ENCODE measurements at regions not wholly inside any gene's neighbourhood (a gene's known extent, or its start where the extent isn't known, plus 50 kb on each side); places are given as distances from the start of the nearest gene placed in this dataset.
"Not testable (repeated sequence)": the region's sequence is repeated elsewhere in the genome, so short reads cannot be mapped to it uniquely, and the experiment has no call there.

DNA sequence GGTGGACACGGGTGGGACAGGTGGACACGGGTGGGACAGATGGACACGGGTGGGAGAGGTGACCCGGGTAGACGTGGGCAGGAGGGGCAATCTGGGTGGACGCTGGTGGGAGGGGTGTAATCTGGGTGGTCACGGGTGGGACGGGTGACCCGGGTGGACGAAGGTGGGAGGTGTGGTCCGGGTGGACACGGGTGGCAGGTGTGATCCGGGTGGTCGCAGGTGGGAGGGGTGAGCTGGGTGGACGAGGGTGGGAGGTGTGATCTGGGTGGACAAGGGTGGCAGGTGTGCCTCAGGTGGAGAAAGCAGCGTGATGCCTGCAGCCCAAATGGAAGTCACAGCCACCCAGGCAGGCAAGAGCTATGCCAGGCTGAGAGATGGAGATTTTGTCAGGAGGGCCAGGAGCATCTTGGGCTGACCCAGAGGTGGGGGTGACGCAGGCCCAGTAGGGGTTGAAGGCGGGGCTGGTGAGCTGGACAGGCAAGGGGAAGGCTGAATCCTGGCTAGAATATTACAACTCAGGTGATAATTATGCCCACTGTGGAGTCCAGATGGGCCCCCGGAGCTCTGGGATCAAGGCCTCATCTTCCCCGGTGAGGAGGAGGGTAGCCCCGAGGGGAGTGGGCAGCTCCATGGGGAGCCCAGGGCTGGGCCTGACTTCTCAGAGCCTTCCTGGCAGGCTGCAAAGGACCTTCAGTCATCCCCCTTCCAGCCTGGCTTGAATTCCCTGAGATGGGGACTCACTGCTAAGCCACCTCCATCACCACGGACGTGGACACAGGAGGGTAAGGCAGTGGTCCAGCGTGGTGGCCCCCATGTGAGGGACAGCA is 100.0 kb downstream of the ADRA2C start:
- DNase-seq (ENCODE audit: low read depth in 2 of 3, low spot score in 2 of 3), result no peak

DNA sequence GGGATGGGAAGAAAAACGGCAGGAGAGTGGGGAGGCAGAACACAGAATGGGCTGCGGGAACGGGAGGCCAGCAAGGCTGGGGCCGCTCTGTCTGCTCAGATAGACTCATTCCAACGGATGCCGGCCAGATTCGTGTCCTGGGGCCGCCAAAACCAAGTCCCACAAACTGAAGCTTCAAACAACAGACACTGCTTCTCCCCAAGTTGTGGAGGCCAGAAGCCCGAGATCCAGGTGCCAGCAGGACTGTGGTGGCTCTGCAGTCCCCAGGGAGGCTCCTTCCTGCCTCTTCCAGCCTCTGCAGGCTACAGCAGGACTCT is 100.6 kb downstream of the ADRA2C start:
- no peak for DNase-seq (ENCODE audit: low read depth in 2 of 3, low spot score in 2 of 3)

- no peak for DNase-seq (ENCODE audit: low read depth in 2 of 3, low spot score in 2 of 3)
These were observed 101.4 kb downstream of the ADRA2C start for GRCh38 chr4:3867403-3868100.

DNA sequence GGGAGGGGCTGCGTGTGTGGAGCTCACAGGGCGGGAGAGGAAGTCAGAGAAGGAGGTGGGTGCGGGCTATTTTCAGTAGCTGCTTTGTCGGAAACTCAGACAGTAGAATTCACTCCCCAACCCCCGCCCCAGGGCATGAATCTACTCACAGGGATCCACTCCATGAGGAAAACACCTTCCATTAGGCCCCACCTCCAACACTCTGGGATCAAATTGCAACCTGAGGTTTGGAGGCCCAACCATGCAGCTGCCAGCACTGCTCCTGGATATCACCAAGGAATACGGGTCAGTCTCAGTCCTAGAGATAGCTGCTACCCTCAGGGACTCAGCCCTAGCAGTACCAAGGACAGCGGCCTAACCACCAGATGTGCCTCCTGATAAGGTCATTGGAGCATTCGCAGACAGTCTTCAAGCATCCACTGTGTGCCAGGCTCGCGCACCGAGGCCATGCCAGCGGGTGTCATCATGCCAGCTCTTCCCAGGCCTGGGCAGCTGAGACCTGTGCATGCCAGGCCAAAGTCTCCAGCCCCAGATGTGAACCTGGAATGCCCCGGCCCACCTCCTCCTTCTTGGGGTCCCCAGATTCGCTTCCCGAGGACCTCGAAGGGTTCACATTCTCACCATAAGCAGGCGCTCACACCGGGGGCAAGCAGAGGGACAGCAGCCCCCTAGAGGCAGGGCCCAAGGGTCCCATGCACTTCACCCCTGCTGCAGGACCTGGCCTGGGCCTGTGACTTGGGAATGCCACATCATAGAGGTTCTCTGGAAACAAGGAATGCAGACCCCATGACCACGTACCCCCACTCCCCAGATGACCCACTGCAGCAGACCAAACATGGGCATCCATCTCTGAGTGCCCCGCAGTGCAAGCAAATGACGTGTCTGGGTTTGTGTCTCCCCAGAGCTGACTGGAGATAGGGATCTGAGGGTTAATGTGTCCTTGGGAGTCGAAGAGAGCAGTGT is 102.3 kb downstream of the ADRA2C start:
- no peak for DNase-seq (ENCODE audit: low read depth in 2 of 3, low spot score in 2 of 3)

DNA sequence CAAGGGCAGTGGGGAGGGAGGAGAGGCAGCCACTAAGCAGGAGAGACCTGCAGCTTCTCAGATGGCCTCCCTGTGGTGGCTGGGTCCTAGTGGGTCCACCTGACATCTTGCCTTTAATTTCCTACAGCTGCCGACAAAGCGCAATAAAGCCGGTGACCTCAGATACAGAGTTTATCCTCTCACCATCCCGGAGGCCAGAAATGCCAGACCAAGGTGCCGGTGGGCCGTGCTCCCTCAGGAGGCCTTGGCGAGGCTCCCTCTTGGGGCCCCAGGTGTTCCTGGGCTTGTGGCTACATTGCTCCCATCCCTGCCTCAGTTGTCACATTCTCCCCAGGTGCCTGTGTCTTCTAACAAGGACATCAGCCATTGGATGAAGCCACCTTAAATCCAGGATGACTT is 103.0 kb downstream of the ADRA2C start:
- no peak for DNase-seq (ENCODE audit: low read depth in 2 of 3, low spot score in 2 of 3)

- no peak for DNase-seq (ENCODE audit: low read depth in 2 of 3, low spot score in 2 of 3)
These were observed 103.7 kb downstream of the ADRA2C start for GRCh38 chr4:3869661-3870566.

DNA sequence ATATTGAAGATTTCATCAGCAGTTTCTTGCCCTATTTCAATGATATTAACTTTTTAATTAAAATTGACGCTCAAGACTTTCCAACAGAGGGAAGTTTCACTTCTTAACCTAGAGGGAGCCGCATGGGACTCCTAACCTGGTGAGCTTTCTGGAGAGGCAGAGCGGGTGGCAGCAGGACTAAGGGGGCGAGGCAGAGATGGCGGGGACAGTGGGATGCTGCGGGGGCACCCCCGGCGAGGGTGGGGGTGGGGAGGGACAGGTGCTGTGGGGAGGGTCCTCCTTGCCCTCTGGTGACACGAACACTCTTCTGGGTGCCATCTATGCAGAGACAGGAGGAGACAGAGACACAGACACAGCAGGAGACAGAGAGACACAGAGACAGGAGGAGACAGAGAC is 104.4 kb downstream of the ADRA2C start:
- no peak for DNase-seq (ENCODE audit: low read depth in 2 of 3, low spot score in 2 of 3)

DNA sequence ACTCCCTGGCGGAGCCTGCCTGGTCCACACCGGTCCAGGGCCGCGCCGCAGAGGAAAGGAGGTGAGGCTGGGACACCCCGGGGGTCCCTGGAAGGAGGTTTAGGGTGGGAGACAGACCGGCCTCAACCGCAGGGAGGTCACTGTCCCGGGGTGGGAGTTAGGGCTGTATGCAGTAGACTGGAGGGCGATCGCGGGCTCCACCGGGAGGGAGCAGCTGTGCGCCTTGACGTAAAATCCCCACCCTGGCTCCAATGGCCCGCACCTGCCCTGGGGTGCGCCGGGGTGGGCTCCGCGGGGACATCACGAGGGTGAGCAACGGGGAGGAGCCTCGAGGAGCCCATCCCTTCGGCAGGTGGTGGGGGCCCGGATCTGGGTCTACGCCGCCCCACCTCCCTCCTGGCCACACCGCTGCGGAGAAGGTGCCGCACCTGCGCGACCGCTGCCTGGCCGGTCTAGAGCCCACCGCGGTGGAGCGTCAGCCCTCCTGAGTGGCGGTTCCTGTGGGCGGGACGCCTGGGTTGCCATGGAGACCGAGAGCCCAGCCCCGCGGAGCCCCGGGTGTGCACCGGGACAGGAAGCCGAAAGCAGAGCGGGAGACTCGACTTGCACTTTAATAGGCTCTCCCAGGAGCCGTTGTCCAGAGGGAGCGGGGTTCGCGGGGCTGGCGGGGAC is 105.1 kb downstream of the ADRA2C start:
- no peak for DNase-seq (ENCODE audit: low read depth in 2 of 3, low spot score in 2 of 3)

- DNase-seq (ENCODE audit: low read depth in 2 of 3, low spot score in 2 of 3), result no peak
These were observed 106.0 kb downstream of the ADRA2C start for GRCh38 chr4:3871881-3872833.

GRCh38 chr4:3872834-3873313 is 106.7 kb downstream of the ADRA2C start:
- no peak for DNase-seq (ENCODE audit: low read depth in 2 of 3, low spot score in 2 of 3)

- DNase-seq (ENCODE audit: low read depth in 2 of 3, low spot score in 2 of 3), result no peak
These were observed 107.3 kb downstream of the ADRA2C start for GRCh38 chr4:3873408-3874027.

DNA sequence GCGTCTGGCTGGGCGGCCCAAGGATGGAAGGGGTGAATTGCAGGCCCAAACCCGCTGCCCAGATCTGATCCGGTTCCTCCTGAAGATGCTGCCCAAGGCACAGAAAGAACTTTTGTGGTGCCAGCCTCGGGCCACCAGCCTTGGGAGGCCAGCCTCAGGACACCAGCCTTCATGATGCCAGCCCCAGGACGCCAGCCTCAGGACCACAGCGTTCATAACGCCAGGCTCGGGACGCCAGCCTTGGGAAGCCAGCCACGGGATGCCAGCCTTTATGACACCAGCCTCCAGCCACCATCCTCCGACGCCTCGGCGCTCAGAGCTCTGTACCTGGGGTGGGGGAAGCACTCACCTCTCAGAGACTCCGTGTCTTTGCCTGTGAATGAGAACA is 107.8 kb downstream of the ADRA2C start:
- DNase-seq (ENCODE audit: low read depth in 2 of 3, low spot score in 2 of 3), result no peak

DNA sequence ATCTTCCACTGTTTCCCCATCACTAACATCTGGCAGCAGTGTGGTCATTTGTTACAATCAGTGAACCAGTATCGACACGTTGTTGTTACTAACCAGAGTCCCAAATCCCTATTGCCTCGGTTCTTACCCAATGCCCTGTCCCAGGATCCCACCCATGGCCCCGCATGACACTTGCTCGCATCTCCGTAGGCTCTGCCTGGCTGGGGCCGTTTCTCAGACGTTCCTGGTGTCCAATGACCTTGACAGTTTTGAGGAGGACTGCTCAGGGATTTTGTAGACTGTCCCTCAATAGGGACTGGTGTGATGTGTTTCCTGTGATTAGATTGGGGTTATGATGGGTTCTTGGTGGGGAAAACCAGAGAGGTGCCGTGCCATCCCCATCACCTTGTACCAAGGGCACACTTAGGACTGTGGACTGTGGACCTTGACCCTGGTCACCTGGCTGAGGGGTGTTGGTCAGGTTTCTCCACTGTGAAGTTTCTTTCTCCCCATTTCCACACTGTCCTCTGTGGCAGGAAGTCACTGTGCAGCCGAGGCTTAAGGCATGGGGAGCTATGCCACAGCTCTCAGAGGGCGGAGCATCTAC is 108.4 kb downstream of the ADRA2C start:
- no peak for DNase-seq (ENCODE audit: low read depth in 2 of 3, low spot score in 2 of 3)

- DNase-seq (ENCODE audit: low read depth in 2 of 3, low spot score in 2 of 3), result no peak
These were observed 109.3 kb downstream of the ADRA2C start for GRCh38 chr4:3875466-3875865.

- DNase-seq (ENCODE audit: low read depth in 2 of 3, low spot score in 2 of 3), result not testable (repeated sequence)
These were observed 110.1 kb downstream of the ADRA2C start for GRCh38 chr4:3876057-3876845.

GRCh38 chr4:3877236-3877635 is 111.1 kb downstream of the ADRA2C start:
- DNase-seq (ENCODE audit: low read depth in 2 of 3, low spot score in 2 of 3), result no peak

- no peak for DNase-seq (ENCODE audit: low read depth in 2 of 3, low spot score in 2 of 3)
These were observed 111.7 kb downstream of the ADRA2C start for GRCh38 chr4:3877868-3878267.
